GM21717 (cell line): ENCODE measurements at regions not wholly inside any gene's neighbourhood (a gene's known extent, or its start where the extent isn't known, plus 50 kb on each side); places are given as distances from the start of the nearest gene placed in this dataset.
"Not testable (repeated sequence)": the region's sequence is repeated elsewhere in the genome, so short reads cannot be mapped to it uniquely, and the experiment has no call there.

ENCODE experiments used
- ATAC-seq: cut with Tn5 transposase; IDR thresholded peaks from one replicate; pipeline ENCODE4 v1.9.1; 2021; ENCODE audit warnings: mild to moderate bottlenecking, moderate library complexity; ENCODE audit not compliant: unreplicated experiment

DNA sequence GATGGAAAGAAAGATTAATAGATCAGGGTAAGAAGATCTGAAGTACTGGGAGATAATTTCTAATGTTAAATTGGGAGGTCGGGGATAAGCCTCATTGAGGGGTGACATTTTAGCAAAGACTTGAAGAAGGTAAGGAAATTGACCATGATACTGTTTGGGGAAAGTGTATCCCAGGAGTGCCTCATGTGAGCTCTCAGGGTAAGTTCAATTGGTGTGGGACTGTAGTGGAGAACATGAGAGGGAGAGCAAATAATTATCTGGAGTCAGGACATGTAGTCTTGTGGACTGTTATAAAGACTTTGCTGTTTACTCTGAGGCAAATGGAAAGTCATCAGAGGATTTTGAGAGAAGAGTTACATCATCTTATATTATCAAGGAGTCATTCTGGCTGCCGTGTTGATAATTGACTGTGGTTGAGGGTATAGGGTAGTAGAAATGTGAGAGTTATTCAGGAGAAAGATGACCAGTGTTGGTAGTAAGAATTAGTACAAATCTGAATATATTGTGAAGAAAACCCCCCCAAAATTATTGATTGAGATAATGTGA lies 624.4 kb downstream of the ADCYAP1 start:
- ATAC-seq = no peak

DNA sequence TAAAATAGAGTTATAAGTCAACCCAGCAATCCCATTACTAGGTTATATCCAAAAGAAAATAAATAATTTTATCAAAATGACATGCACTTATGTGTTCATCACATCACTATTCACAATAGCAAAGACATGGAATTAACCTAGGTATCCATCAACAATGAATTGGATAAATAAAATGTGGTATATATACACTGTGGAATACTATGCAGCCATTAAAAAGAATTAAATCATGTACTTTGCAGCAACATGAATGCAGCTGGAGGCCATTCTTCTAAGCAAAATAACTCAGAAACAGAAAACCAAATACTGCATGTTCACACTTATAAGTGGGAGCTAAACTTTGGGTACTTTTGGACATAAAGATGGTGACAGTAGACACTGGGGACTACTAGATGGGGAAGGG lies 626.0 kb downstream of the ADCYAP1 start:
- ATAC-seq = no peak

DNA sequence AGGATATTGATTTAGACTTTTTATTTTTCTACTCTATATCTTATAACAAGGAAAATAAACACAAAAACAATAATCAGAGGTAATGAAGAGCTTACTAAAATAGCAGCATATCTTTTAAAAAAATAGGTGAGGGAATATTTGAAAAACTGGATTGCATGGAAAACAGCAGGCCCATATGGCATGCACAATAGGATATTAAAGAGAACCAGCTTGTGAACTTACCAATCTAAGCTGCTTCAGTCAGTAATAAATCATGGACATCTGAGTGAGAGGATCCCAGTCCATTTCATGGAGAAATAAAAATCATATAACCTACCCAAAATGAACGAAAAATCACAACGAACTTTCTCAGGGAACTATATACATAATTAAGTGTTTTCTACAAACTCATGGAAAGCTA lies 634.6 kb downstream of the ADCYAP1 start:
- ATAC-seq = no peak

DNA sequence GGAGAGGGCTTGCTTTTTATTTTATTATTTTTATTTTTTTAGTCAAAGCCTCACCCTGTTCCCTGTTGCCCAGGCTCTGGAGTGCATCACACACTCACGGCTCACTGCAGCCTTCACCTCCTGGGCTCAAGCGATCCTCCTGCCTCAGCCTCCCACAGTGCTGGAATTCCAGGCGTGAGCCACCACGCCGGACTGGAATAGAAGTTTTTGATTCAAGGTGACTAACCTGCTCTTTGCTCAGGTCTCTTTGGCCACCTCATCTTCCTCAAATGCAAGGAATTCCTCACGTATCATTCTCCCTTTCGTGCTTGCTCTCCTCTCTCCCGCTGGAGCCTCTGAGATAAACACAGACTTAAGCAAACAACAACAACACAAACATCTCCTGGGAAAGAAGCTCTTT lies 636.8 kb downstream of the ADCYAP1 start:
- no peak for ATAC-seq

DNA sequence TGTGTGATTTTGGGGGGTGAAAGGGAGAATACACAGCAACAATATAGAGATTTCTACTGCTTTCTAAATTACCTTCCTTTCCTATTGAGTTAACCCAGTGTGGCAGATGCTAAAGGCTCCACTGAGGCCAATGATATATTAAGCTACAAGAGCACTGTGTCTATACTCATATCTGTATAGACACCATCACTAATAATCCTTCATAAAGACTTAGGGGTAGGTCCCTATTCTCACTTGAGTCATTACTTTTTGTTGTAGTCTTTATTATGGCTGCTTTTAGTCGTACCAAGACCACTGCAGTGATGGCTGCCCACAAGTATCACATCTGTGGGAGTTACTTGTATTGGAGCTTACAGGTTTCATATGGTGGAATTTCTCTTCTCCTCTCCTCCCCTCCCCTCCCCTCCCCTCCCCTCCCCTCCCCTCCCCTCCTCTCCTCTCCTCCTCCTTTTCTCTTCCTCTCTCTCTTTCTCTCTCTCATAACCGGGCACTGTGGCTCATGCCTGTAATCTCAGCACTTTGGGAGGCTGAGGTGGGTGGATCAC lies 637.6 kb downstream of the ADCYAP1 start:
- ATAC-seq = no peak

DNA sequence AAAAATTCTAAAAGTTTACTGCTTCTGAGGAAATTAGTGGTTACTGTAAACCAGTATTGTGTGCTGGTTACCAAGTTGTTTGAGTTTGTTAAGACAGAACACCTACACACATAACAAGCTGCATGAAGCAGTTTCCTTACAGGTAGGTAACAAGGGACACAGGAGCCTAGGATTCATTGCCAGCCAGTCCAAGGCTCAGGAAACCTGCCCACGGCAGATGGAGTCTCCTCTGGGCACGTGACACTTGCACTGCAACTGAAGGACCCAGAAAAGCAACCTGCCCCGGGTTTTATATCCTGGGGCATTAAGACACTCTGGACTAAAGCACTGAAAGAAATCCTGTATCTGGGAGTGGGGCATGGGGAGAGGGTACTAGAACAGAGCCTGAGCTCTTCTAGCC lies 639.3 kb downstream of the ADCYAP1 start:
- ATAC-seq = no peak

DNA sequence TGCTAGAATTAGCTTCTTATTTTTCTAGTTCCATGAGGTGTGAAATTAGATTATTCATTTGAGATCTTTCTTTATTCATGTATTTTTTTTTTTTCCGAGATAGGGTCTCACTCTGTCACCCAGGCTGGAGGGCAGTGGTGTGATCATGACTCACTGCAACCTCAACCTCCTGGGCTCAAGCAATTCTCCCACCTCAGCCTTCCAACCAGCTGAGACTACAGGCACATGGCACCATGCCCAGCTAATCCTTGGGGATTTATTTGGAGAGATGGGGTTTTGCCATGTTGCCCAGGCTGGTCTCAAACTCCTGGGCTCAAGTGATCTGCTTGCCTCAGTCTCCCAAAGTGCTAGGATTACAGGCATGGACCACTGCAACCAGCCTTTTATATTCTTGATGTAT lies 653.0 kb downstream of the ADCYAP1 start:
- not testable (repeated sequence) for ATAC-seq

DNA sequence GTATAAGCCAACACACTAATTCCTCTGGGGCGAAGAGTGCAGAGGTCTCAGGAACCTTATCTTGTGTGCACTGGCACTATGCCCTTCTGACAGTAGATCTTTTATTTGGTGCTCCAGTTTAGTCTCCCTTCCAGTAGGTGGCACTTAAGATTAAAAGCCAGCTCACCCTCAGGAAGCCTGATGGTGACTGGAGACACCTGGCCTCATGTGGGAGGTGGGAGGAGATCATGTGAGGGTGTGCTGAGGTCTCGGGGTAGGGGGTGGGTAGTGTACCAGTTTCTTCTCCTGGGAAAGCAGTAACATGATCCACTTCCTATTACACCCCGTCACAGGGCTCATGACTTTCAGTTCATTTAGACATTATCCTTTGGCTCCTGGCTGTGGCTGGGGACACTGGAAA lies 654.9 kb downstream of the ADCYAP1 start:
- no peak for ATAC-seq

DNA sequence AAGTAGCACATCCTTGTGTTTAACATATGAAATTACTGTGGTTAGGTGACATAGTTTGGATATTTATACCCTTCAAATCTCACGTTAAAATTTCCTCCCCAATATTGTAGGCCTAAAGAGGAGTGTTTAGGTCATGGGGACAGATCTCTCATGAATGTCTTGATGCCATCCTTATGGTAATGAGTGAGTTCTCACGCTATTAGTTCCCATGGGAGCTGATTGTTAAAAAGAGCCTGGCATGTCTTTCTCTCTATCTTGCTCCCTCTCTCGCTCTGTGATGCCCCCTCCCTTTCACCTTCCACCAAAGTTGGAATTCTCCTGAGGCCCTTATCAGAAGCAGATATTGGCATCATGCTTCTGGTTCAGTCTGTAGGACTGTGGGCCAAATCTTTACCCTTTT lies 660.1 kb downstream of the ADCYAP1 start:
- no peak for ATAC-seq

DNA sequence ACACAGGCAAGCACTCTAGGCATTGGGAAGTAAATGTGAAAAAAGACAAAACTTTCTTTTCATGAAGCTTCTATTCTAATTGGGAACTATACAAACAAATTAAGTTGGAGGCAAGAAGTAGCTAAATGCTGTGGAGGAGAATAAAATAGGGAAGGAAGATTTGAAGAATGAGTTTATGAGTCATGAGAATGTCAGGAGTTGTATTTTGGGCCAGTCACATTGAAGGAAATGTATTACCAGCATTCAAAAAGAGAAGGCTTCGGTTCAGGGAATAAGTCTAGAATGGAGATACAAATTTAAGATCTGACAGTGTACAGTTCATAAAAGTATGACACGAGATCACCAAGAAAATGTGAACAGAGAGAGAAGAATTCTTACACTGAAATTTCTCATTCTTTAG lies 666.5 kb downstream of the ADCYAP1 start:
- no peak for ATAC-seq

DNA sequence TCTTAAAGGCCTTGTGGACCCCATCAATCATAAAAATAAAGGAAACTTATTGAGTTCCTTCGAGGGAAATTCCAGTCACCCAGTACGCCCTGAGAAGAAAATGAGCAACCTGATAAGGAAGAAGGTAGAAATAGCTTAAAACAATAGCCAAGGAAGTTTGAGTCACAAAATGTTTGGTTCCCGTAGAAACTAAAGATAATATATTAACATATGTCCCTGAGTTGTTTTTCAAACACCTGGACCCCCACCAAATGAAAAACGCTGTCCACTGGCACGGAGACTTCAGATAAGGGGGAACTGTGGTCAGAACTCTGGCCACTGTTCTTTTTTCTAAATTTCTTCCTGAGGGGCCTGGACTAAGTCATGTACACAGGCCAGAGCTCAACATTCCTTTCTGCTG lies 669.1 kb downstream of the ADCYAP1 start:
- no peak for ATAC-seq

DNA sequence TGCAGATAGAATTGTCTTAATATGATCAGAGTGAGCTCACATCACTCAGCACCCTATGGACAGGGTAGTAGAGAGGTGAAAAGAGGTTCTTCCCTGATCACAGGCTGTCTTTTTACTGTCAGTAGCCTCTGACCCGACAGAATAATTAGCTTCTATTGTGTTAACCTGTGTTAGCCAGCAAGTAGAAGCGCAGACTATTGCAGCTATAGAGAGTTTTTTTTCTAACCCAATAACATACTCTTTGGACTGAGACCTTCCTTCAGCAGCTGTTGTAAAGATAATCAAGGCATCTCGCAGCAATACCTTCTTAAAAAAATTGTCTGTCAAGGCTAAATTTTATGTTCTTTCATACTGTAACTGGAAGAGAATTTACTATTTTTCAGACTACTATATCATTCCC lies 670.4 kb downstream of the ADCYAP1 start:
- no peak for ATAC-seq

DNA sequence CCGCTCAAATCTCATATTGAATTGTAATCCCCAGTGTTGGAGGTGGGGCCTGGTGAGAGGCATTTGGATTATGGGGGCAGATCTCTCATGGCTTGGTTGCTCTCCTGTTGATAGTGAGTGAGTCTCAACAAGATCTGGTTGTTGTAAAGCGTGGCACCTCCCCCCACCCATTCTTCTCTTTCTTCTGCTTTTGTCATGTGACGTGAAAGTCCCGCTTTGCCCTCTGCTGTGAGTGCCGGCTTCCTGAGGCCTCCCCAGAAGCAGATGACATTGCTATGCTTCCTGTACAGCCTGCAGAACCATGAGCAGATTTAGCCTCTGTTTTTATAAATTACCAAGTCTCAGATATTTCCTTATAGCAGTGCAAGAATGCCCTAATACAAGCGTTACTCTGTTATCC lies 673.8 kb downstream of the ADCYAP1 start:
- ATAC-seq = no peak

DNA sequence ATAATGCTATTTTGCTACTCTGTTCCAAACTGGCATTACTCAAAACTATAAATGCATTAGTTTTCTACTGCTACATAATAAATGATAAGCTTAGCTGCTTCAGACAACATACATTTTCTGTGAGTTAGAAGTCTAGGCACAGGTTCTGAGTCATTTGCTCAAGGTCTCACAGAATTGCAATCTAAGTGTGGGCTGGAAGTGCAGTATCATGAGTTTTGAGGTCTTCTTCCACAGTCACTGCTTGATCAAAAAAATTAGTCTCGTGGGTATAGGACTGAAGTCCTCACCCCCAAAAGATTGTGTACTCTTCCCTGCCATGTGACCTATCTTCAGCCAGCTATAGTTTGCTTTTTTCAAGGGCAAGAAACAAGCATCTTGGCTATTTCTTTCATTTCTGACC lies 676.9 kb downstream of the ADCYAP1 start:
- ATAC-seq = no peak

DNA sequence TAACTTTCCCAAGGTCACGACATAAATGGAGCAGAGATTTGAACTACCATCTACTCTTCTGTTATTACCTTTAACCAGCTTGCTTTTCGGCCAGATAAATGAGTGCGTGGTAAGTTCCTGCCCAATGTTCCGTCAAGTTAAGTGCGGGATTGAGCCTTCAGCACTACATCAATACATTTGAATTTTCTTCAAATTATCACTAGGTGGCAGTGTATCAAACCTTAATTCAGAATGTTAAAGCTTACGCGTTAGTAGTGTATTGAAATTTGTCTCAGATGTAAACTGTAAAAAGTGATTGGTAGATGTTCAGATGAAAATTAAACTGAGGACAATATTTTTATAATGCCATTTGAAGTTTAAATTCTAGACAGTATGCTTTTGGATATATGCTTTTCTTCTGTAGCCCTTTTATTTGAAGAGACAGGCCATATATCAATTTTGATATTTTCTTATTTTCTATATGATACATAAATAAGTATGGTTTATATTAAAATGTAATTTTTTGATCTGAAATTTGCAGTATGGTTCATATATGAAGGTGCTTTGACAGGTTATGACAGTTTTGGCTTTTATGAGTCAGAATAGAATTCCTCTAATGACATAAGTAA lies 681.3 kb downstream of the ADCYAP1 start:
- ATAC-seq = no peak

DNA sequence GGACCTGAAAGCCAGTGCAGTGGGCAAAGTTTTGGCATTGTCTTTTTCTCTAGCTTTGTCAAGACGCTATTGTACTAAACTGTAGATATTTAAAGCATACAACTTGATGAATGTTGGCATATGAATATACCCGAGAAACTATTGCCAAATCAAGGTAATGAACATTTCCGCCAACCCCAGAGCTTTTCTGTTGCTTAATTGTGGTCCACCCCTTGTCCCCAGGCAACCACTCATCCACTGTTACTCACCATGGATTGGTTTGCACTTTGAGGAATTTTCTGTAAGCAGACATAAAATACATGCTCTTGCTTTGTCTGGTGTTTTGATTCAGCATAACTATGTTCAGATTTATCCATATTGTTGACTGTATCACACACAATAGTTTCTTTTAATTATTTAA lies 688.4 kb downstream of the ADCYAP1 start:
- no peak for ATAC-seq

DNA sequence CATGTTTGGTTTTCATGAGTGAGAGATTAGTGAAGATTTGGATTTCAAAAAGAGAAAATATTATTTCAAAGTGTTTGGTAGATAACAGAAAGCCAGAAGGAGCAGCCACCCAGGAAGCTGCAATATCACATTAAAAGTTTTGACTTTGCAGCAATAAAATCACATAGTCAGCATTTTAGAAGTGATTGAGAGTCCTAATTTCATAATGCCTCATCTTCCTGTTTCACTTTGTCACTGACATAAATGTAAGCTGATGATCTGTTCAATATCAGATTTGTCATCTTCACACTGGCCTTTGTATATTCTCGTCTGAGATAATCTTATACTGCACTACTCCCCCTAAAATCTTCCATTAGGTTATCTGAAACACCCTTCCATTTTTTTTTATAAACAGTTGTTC lies 690.5 kb downstream of the ADCYAP1 start:
- no peak for ATAC-seq

DNA sequence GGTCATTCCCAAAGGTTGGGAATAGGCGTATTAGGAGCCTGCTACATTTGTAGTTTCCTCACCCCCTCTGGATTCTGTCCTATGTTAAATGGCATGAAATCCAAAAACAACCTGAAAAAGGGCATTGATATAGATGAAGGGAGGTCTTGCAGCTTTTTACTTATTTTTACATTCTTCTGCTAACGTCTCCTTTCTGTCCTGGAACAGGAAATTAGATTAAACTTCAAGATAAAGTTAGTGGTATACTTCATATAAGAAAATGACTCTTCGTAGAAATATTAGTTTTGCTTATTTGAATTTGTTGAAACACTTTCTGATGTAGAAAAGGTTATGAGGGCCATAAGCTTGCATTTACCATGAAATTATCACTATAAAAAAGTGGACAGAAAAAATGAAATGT lies 694.5 kb downstream of the ADCYAP1 start:
- no peak for ATAC-seq

DNA sequence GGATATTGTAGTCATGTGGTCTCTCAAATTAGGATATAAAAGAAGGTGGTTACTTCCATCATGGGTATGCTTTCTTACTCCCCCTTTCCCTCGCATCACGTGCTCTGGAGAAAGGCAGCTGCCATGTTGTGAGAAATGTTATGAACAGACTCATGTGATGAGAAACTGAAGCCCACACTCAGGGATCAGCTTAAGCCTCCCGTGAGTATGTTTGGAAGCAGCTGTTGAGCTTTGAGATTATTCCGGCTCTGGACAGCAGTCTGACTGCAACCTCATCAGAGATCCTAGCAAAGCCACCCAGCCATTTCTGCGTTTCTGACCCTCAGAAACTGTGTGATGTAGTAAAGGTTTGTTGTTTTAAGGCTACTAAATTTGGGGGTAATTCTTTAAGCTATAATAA lies 700.1 kb downstream of the ADCYAP1 start:
- ATAC-seq = no peak

DNA sequence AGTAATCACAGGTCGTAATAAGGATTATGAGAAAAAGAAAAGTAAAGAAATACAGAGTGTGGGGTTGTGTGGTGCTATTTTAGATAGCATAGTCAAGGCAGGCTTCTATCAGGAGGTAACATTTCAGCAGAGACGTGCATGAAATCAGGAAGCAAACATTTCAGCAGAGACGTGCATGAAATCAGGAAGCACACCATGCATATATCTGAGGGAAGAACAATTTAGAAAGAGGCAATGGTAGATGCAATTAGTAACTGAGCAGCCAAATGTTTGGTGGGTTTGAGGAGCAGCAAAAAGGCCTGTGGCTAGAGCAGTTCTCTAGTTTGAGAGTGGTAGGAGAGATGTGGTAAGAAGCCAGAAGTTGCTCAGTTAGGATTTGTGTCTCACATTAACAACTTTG lies 713.7 kb downstream of the ADCYAP1 start:
- no peak for ATAC-seq

DNA sequence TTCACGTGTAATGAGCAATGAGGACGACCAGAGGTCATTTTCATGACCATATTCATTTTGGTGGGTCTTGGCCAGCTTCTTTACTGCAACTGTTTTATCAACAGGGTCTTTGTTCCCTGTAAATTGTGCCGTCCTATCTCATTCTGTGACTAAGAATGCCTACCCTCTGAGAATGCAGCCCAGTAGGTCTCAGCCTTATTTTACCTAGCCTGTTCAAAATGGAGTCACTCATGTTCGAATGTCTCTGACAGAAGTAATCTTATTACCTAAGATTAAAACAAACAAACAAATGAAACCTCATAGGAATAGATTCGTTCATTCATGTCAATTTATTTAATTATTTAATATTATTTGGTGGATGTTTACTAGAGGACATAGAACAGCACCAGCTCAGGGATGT lies 714.8 kb downstream of the ADCYAP1 start:
- ATAC-seq = no peak

DNA sequence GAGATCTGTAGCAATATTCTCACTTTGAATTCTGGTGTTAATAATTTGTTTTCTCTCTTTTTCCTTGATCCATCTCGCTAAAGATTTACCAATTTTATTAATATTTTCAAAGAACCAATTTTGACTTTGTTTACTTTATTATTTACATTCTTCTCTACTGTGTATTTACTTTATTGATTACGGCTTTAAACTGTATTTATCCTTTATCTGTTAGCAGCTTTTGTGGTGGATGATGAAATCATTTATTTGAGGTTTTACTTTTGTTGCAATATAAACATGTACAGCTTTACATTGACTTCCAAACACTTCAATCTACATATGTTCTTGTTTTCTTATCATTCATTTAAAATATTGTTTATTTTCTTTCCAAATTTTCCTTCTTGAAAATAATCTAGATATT lies 719.9 kb downstream of the ADCYAP1 start:
- no peak for ATAC-seq

DNA sequence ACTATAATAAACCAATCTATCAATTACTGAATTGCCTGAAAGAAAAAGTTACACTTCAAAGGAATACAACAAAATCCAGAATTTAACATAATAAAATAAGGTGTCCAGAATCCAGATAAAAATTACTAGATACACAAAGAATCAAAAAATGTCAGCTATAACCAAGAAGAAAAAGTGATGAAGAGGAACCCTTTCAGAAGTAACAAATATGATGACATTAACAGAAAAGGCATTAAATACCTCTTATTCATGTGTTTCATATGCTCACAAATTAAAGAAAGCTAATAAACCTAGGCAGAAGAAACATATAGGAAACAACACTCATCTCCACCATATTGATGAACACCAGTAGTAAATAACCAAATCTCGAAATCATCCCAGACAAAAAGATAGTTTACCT lies 722.8 kb downstream of the ADCYAP1 start:
- ATAC-seq = no peak
